ENCODE measurements at regions not wholly inside any gene's neighbourhood (a gene's known extent, or its start where the extent isn't known, plus 50 kb on each side); places are given as distances from the start of the nearest gene placed in this dataset.

- Histone ChIP-seq H3K36me3 (no peaks in the 10 kb centered on the region), H3K9me3 (replicated peaks) (no peaks in the 10 kb centered on the region), H3K27ac (no peak overlapping the region), H3K4me3 (no peak overlapping the region), H3K4me1 (replicated peaks) (no peaks in the 10 kb centered on the region), H3K27me3 (replicated peaks) (no peaks in the 10 kb centered on the region)
- no peak for DNase-seq (ENCODE audit: low read depth in 1 of 2, low spot score in 2 of 2)
Observed at GRCh38 chr9:82498541-82499317, 510.2 kb downstream of the SPATA31D1 start.

- Histone ChIP-seq H3K4me3 (no peak overlapping the region), H3K27me3 (replicated peaks) (no peaks in the 10 kb centered on the region), H3K36me3 (no peaks in the 10 kb centered on the region), H3K27ac (no peak overlapping the region), H3K9me3 (replicated peaks) (no peaks in the 10 kb centered on the region), H3K4me1 (replicated peaks) (no peaks in the 10 kb centered on the region)
- DNase-seq (ENCODE audit: low read depth in 1 of 2, low spot score in 2 of 2) = no peak
Observed at GRCh38 chr9:82499337-82499736, 510.8 kb downstream of the SPATA31D1 start.

GRCh38 chr9:82504620-82505019 lies 516.0 kb downstream of the SPATA31D1 start:
- no peak for DNase-seq (ENCODE audit: low read depth in 1 of 2, low spot score in 2 of 2)
- H3K27ac ChIP-seq = no peak overlapping the region
- H3K4me1 ChIP-seq (replicated peaks) = no peaks in the 10 kb centered on the region
- no peak overlapping the region for H3K4me3 ChIP-seq
- H3K36me3 ChIP-seq = no peaks in the 10 kb centered on the region
- no peaks in the 10 kb centered on the region for H3K27me3 ChIP-seq (replicated peaks)
- no peaks in the 10 kb centered on the region for H3K9me3 ChIP-seq (replicated peaks)

GRCh38 chr9:82511626-82512025 lies 523.1 kb downstream of the SPATA31D1 start:
- Histone ChIP-seq H3K9me3 (replicated peaks) (no peaks in the 10 kb centered on the region), H3K4me3 (no peak overlapping the region), H3K27ac (no peak overlapping the region), H3K27me3 (replicated peaks) (no peaks in the 10 kb centered on the region), H3K36me3 (no peaks in the 10 kb centered on the region), H3K4me1 (replicated peaks) (no peaks in the 10 kb centered on the region)
- DNase-seq (ENCODE audit: low read depth in 1 of 2, low spot score in 2 of 2) = no peak

GRCh38 chr9:82512728-82513127 lies 524.2 kb downstream of the SPATA31D1 start:
- Histone ChIP-seq H3K27ac (no peak overlapping the region), H3K4me1 (replicated peaks) (no peaks in the 10 kb centered on the region), H3K36me3 (no peaks in the 10 kb centered on the region), H3K4me3 (no peak overlapping the region), H3K9me3 (replicated peaks) (no peaks in the 10 kb centered on the region), H3K27me3 (replicated peaks) (no peaks in the 10 kb centered on the region)
- no peak for DNase-seq (ENCODE audit: low read depth in 1 of 2, low spot score in 2 of 2)

- Histone ChIP-seq H3K36me3 (no peaks in the 10 kb centered on the region), H3K4me3 (no peak overlapping the region), H3K4me1 (replicated peaks) (no peaks in the 10 kb centered on the region), H3K9me3 (replicated peaks) (no peaks in the 10 kb centered on the region), H3K27ac (no peak overlapping the region), H3K27me3 (replicated peaks) (no peaks in the 10 kb centered on the region)
- no peak for DNase-seq (ENCODE audit: low read depth in 1 of 2, low spot score in 2 of 2)
Observed at GRCh38 chr9:82513242-82513751, 524.7 kb downstream of the SPATA31D1 start.

- Histone ChIP-seq H3K9me3 (replicated peaks) (no peaks in the 10 kb centered on the region), H3K27me3 (replicated peaks) (no peaks in the 10 kb centered on the region), H3K4me1 (replicated peaks) (no peaks in the 10 kb centered on the region), H3K4me3 (no peak overlapping the region), H3K36me3 (no peaks in the 10 kb centered on the region), H3K27ac (no peak overlapping the region)
- DNase-seq (ENCODE audit: low read depth in 1 of 2, low spot score in 2 of 2) = no peak
Observed at GRCh38 chr9:82513976-82514735, 525.6 kb downstream of the SPATA31D1 start.

- Histone ChIP-seq H3K27me3 (replicated peaks) (no peaks in the 10 kb centered on the region), H3K36me3 (no peaks in the 10 kb centered on the region), H3K27ac (no peak overlapping the region), H3K9me3 (replicated peaks) (no peaks in the 10 kb centered on the region), H3K4me1 (replicated peaks) (no peaks in the 10 kb centered on the region), H3K4me3 (no peak overlapping the region)
- DNase-seq (ENCODE audit: low read depth in 1 of 2, low spot score in 2 of 2) = no peak
Observed at GRCh38 chr9:82518868-82519267, 530.3 kb downstream of the SPATA31D1 start.

GRCh38 chr9:82519332-82519731 lies 530.8 kb downstream of the SPATA31D1 start:
- no peak for DNase-seq (ENCODE audit: low read depth in 1 of 2, low spot score in 2 of 2)
- no peak overlapping the region for H3K4me3 ChIP-seq
- H3K27me3 ChIP-seq (replicated peaks) = no peaks in the 10 kb centered on the region
- no peaks in the 10 kb centered on the region for H3K4me1 ChIP-seq (replicated peaks)
- H3K27ac ChIP-seq = no peak overlapping the region
- H3K36me3 ChIP-seq = no peaks in the 10 kb centered on the region
- no peaks in the 10 kb centered on the region for H3K9me3 ChIP-seq (replicated peaks)

GRCh38 chr9:82524407-82524806 lies 535.8 kb downstream of the SPATA31D1 start:
- no peak for DNase-seq (ENCODE audit: low read depth in 1 of 2, low spot score in 2 of 2)
- H3K36me3 ChIP-seq = no peaks in the 10 kb centered on the region

GRCh38 chr9:82526577-82526976 lies 536.4 kb downstream of the RASEF start:
- Histone ChIP-seq H3K4me3 (no peak overlapping the region), H3K27ac (no peak overlapping the region), H3K4me1 (replicated peaks) (no peaks in the 10 kb centered on the region), H3K27me3 (replicated peaks) (no peaks in the 10 kb centered on the region), H3K9me3 (replicated peaks) (no peaks in the 10 kb centered on the region), H3K36me3 (no peaks in the 10 kb centered on the region)
- DNase-seq (ENCODE audit: low read depth in 1 of 2, low spot score in 2 of 2) = no peak

More at GRCh38 chr9:82524407-82524806, 535.8 kb downstream of the SPATA31D1 start:
- Histone ChIP-seq H3K9me3 (replicated peaks) (no peaks in the 10 kb centered on the region), H3K4me1 (replicated peaks) (no peaks in the 10 kb centered on the region), H3K27me3 (replicated peaks) (no peaks in the 10 kb centered on the region), H3K27ac (no peak overlapping the region), H3K4me3 (no peak overlapping the region)

- no peak for DNase-seq (ENCODE audit: low read depth in 1 of 2, low spot score in 2 of 2)
Observed at GRCh38 chr9:82531795-82532194, 531.1 kb downstream of the RASEF start.

GRCh38 chr9:82532504-82533180 lies 530.3 kb downstream of the RASEF start:
- DNase-seq (ENCODE audit: low read depth in 1 of 2, low spot score in 2 of 2) = no peak
- no peaks in the 10 kb centered on the region for H3K36me3 ChIP-seq
- H3K4me3 ChIP-seq = no peak overlapping the region
- H3K4me1 ChIP-seq (replicated peaks) = no peaks in the 10 kb centered on the region
- no peak overlapping the region for H3K27ac ChIP-seq
- H3K9me3 ChIP-seq (replicated peaks) = no peaks in the 10 kb centered on the region
- no peaks in the 10 kb centered on the region for H3K27me3 ChIP-seq (replicated peaks)

More at GRCh38 chr9:82531795-82532194, 531.1 kb downstream of the RASEF start:
- Histone ChIP-seq H3K4me3 (no peak overlapping the region), H3K9me3 (replicated peaks) (no peaks in the 10 kb centered on the region), H3K27me3 (replicated peaks) (no peaks in the 10 kb centered on the region), H3K27ac (no peak overlapping the region), H3K36me3 (no peaks in the 10 kb centered on the region), H3K4me1 (replicated peaks) (no peaks in the 10 kb centered on the region)

All from SJSA1 (cell line).